Mesothelial cell of epicardium (in vitro differentiated cells): ENCODE measurements at regions not wholly inside any gene's neighbourhood (a gene's known extent, or its start where the extent isn't known, plus 50 kb on each side); places are given as distances from the start of the nearest gene placed in this dataset.

Experiments
- DNase-seq, 2 experiments: peaks; one replicate each; pipeline ENCODE4 v3.0.0; 2021; ENCODE audit warnings: low spot score in 2 of 2; ENCODE audit not compliant: unreplicated experiment in 2 of 2
- H3K27ac Mint-ChIP-seq: 2 replicates; pipeline ENCODE4 v1.8.0; 2021; ENCODE audit warnings: mixed read lengths
- H3K27me3 Mint-ChIP-seq: 2 replicates; pipeline ENCODE4 v1.8.0; 2021; ENCODE audit warnings: low read depth, mixed read lengths
- H3K36me3 Mint-ChIP-seq: 2 replicates; pipeline ENCODE4 v1.8.0; 2021; ENCODE audit warnings: mixed read lengths
- H3K4me1 Mint-ChIP-seq: 2 replicates; pipeline ENCODE4 v1.8.0; 2021; ENCODE audit warnings: mixed read lengths
- H3K4me3 Mint-ChIP-seq: 2 replicates; pipeline ENCODE4 v1.8.0; 2021; ENCODE audit warnings: mild to moderate bottlenecking, moderate library complexity, mixed read lengths
- H3K9me3 Mint-ChIP-seq: 2 replicates; pipeline ENCODE4 v1.8.0; 2021; ENCODE audit warnings: mixed read lengths
- TF ChIP-seq, protein P1 (sequence below): fragments of 200-600 bp; sonication (generic); IDR thresholded peaks from one replicate; pipeline ENCODE4 v1.5.0; 2021; ENCODE audit warnings: antibody characterized with exemption; ENCODE audit not compliant: unreplicated experiment

DNA sequence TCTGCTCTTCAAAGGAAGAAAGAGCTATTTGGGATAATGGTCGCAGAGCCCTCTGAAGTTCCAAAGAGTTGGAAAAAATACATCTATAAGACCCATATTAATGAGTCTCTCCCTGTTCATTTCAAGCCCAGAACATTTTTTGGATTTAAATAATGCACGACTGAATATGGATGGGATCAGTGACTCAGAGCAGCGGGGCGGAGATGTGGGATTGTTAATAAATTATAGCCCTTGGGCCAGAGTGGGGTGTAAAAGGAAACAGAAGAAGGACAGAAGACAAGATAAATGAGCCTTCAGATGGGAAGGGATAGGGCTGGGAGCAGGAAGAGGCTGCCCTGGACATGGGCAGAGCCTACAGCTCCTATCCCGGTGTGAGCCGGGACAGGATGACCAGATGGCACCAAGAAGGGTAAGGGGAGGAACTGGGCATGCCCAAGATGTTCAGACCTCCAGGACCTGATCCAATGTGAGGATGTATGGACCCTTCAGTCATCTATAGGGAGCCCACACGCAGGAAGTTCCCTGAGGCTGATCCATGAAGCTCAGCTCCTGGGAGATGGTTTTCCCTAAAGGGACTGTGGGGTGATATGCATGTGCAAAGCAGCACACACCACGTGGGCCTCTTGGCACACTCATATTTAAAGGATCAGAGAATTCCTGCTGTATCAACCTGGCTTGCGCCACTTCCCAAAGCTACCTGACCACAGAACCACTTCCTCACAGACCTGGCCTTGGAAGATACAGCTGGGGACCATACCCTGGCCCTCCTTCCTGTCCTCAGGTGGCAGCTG is 96.1 kb upstream of the PLXNA4 start:
- DNase-seq: no peak
- Mint-ChIP-seq H3K36me3 (no peaks in the 10 kb centered on the region), H3K9me3 (peaks cover 2% of the 10 kb centered on the region), H3K27ac (no peak overlapping the region), H3K27me3 (peaks cover 42% of the 10 kb centered on the region), H3K4me3 (no peak overlapping the region), H3K4me1 (no peaks in the 10 kb centered on the region)
- TF ChIP-seq, protein P1, sequence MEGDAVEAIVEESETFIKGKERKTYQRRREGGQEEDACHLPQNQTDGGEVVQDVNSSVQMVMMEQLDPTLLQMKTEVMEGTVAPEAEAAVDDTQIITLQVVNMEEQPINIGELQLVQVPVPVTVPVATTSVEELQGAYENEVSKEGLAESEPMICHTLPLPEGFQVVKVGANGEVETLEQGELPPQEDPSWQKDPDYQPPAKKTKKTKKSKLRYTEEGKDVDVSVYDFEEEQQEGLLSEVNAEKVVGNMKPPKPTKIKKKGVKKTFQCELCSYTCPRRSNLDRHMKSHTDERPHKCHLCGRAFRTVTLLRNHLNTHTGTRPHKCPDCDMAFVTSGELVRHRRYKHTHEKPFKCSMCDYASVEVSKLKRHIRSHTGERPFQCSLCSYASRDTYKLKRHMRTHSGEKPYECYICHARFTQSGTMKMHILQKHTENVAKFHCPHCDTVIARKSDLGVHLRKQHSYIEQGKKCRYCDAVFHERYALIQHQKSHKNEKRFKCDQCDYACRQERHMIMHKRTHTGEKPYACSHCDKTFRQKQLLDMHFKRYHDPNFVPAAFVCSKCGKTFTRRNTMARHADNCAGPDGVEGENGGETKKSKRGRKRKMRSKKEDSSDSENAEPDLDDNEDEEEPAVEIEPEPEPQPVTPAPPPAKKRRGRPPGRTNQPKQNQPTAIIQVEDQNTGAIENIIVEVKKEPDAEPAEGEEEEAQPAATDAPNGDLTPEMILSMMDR: no peak

DNA sequence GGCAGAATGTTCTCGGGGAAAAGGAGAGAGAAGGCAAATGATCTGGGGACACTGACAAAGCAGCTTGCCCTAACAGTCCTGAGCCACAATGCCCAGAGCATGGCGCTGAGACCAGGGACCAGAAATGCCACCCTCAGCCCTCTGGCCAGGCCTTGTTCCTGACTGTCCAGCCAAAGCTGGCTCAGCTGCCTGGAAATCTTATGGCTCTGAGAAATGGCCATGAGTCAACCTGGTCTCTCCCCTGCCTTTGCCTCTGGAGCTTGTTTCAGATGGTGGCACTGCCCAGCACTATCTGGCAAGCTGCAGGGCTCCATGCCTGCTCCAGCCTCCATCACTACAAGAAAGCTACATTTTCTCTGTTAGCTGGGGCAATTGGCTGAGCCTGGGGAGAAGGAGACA is 90.5 kb upstream of the PLXNA4 start:
- H3K4me1 Mint-ChIP-seq: no peaks in the 10 kb centered on the region
- H3K4me3 Mint-ChIP-seq: no peak overlapping the region
- peaks cover 33% of the 10 kb centered on the region for H3K27me3 Mint-ChIP-seq
- no peaks in the 10 kb centered on the region for H3K9me3 Mint-ChIP-seq
- no peak overlapping the region for H3K27ac Mint-ChIP-seq
- TF ChIP-seq, protein P1: no peak
- H3K36me3 Mint-ChIP-seq: no peaks in the 10 kb centered on the region
- DNase-seq: no peak

DNA sequence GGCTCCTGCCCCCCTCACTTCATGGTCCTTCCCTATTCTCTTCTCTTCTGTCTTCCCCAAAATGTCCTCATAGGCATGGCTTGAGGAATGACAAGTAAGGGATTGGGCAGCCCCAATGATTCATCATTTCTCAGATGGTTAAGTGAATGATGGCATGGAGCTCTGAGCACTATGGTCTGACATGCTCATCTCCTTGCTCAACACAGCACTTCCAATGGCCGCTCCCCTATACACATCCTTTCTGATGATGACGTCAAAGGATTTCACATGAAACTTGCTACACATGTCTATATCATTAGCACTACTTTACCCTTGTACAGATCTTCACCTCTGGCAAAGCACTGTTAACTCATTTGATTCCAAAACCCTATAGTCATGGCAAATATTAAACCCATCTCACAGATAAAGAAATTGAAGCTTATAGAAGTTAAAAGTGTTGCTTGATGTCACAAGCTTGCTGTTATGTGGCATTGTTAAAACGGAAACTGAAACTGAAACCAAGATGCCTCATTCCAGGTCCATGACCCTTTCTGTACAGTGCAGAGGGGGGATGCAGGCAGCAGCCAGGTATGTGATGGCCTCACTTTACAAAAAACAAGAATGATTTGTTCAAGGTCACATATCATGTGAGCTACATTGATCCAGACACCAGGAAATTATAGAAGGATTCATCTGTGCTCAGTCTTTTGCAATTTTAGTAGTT is 90.0 kb upstream of the PLXNA4 start:
- no peak for DNase-seq
- no peaks in the 10 kb centered on the region for H3K4me1 Mint-ChIP-seq
- no peaks in the 10 kb centered on the region for H3K36me3 Mint-ChIP-seq
- no peak overlapping the region for H3K4me3 Mint-ChIP-seq
- H3K9me3 Mint-ChIP-seq: no peaks in the 10 kb centered on the region
- H3K27me3 Mint-ChIP-seq: peaks cover 35% of the 10 kb centered on the region
- no peak overlapping the region for H3K27ac Mint-ChIP-seq
- TF ChIP-seq, protein P1: no peak

DNA sequence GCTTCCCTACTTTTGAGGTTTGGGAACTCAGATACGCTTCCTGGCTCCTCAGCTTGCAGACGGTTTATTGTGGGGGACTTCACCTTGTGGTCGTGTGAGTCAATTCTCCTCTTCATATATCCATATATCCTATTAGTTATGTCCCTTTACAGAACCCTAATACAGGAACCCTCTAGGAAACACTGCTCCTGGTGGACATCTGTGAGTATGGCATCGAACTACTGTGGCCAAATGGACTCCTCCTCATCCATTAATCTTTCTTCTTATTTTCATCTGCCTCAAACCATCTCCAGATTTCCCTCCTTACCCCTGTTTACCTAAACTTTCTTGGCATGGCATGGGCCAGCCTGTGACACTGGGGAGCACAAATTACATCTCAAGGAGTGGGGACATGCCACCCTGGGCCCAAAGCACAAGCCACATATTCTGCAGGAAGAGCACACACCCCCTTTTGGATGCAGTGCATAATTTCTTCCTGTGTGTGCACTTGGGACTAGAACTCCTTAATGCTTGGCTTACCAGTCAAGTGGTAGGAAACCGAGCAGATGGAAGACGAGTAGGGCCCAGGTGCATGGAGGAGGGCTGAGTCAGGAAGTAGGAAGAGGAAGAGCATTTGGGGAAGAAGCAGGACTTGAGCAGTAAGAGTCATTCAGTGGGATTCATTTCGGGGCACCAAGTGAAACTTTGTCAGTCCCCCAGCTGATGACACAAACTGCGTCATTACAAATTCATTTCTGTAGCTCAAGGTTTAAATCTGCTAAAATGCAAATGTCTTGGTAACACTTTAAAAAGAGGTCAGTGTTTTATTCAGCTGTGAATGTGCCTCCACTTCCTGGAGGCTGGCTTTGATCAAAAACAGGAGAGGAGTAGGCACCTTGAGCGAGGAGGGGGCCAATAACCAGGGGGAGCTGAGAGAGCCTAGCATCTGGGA is 80.8 kb upstream of the PLXNA4 start:
- H3K27ac Mint-ChIP-seq: no peak overlapping the region
- no peaks in the 10 kb centered on the region for H3K36me3 Mint-ChIP-seq
- H3K4me1 Mint-ChIP-seq: peaks cover 11% of the 10 kb centered on the region
- no peaks in the 10 kb centered on the region for H3K9me3 Mint-ChIP-seq
- H3K4me3 Mint-ChIP-seq: no peak overlapping the region
- no peak for DNase-seq
- H3K27me3 Mint-ChIP-seq: peaks cover 14% of the 10 kb centered on the region
- TF ChIP-seq, protein P1: peak; percentile 45

DNA sequence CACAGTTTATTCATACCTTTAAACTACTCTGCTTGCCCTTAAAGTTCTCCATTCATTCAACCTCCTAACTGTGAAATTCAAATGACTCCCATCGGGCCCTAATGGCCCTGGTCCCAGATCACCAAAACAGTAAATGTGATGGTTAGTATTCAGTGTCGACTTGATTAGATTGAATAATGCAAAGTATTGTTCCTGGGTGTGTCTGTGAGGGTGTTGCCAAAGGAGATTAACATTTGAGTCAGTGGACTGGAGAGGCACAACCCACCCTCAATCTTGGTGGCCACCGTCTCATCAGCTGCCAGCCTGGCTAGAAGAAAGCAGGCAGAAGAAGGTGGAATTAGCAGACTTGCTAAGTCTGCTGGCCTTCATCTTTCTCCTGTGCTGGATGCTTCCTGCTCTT is 80.1 kb upstream of the PLXNA4 start:
- Mint-ChIP-seq H3K9me3 (peaks cover under 1% of the 10 kb centered on the region), H3K27me3 (peaks cover 13% of the 10 kb centered on the region), H3K27ac (no peak overlapping the region), H3K36me3 (no peaks in the 10 kb centered on the region), H3K4me1 (peaks cover 11% of the 10 kb centered on the region), H3K4me3 (no peak overlapping the region)
- no peak for DNase-seq
- TF ChIP-seq, protein P1: no peak
